ENCODE measurements at regions not wholly inside any gene's neighbourhood (a gene's known extent, or its start where the extent isn't known, plus 50 kb on each side); places are given as distances from the start of the nearest gene placed in this dataset.

- no peak for TF ChIP-seq CTCF (IDR thresholded peaks at IDR 0.05)
- no peak for TF ChIP-seq POLR2A (IDR thresholded peaks at IDR 0.05)
Measured at GRCh38 chr1:60861961-60862567, 220.3 kb upstream of the NFIA start.
